AG10803 (cell line): ENCODE measurements at regions not wholly inside any gene's neighbourhood (a gene's known extent, or its start where the extent isn't known, plus 50 kb on each side); places are given as distances from the start of the nearest gene placed in this dataset.

Experiments
- DNase-seq: peaks from one replicate; pipeline ENCODE4 v3.0.0; 2010; ENCODE audit warnings: low read depth
- H3K4me3 ChIP-seq: 2 replicates; pipeline ENCODE4 v1.5.1; 2011; ENCODE audit warnings: mild to moderate bottlenecking, low read length, control low read depth
- TF ChIP-seq, protein P1 (sequence below): conservative IDR thresholded peaks from 2 replicates; pipeline ENCODE4 v1.5.1; 2011; ENCODE audit warnings: mild to moderate bottlenecking, low read length, control low read depth, inconsistent platforms

DNA sequence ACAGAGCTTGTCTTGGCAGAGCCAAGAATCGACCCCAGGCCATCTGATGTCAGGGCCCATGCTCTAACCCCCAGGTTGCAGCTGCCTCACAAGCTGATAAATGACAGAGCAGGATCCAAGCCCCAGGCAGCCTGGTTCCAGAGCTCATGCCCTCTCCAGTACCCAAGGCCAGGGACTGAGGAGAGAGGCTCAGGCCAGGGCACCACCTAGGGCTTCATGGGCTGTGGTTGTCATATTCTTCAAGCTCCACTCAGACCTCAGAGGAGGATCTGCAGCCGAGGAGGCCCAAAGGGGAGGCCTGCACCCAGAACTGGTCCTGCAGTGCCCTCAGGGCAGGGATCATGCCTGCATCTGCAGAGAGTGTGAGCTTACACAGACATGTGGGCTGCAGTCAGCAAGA lies 301.1 kb downstream of the MATN1 start:
- no peak overlapping the region for H3K4me3 ChIP-seq
- TF ChIP-seq, protein P1, sequence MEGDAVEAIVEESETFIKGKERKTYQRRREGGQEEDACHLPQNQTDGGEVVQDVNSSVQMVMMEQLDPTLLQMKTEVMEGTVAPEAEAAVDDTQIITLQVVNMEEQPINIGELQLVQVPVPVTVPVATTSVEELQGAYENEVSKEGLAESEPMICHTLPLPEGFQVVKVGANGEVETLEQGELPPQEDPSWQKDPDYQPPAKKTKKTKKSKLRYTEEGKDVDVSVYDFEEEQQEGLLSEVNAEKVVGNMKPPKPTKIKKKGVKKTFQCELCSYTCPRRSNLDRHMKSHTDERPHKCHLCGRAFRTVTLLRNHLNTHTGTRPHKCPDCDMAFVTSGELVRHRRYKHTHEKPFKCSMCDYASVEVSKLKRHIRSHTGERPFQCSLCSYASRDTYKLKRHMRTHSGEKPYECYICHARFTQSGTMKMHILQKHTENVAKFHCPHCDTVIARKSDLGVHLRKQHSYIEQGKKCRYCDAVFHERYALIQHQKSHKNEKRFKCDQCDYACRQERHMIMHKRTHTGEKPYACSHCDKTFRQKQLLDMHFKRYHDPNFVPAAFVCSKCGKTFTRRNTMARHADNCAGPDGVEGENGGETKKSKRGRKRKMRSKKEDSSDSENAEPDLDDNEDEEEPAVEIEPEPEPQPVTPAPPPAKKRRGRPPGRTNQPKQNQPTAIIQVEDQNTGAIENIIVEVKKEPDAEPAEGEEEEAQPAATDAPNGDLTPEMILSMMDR, result no peak
- DNase-seq, result no peak

DNA sequence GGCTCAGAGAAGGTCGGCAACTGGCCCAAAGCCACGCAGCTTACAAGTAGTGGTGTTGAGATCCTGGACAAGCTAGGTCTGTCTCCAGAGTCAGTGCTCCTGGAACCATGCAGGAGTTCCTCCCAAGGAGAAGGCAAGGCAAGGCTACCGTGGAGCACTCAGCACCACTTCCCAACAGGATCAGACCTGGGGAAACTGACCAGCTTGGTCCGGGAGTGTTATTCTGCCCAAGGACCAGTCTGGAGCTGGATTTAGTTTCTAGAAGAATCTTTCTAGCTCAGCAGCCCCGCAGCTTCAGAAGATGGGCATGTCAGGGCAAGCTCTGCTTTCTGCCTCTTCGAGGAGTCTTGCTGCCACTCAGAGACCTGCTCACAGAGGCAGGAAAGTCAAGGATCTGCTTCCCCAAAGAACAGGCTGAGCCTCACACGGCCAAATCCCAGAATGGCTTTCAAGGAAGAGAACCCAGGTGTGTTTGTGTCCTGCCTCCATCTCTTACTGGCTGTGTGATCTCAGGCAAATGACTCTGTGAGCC lies 302.8 kb downstream of the MATN1 start:
- H3K4me3 ChIP-seq, result no peak overlapping the region
- TF ChIP-seq, protein P1, result no peak
- no peak for DNase-seq

DNA sequence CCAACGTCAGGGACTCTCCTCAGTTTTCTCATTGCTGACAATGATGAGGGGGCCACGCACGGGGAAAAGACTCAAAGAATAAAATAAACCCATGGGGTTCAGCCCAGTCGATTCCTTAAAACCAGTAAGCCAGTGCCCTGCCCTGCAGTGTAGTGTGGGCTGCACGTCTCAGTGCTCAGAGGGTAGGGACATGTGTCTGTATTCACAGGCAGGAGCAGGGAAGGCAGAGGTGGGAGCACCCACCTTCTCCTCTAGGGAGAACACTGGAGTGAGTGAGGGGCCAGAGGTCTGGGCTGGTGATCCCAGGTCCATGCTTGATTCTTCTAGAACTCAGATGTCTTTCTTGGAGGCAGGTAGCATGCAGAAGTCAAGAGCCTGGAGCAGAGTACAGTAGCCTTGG lies 303.6 kb downstream of the MATN1 start:
- TF ChIP-seq, protein P1, result no peak
- DNase-seq, result no peak
- H3K4me3 ChIP-seq, result no peak overlapping the region

DNA sequence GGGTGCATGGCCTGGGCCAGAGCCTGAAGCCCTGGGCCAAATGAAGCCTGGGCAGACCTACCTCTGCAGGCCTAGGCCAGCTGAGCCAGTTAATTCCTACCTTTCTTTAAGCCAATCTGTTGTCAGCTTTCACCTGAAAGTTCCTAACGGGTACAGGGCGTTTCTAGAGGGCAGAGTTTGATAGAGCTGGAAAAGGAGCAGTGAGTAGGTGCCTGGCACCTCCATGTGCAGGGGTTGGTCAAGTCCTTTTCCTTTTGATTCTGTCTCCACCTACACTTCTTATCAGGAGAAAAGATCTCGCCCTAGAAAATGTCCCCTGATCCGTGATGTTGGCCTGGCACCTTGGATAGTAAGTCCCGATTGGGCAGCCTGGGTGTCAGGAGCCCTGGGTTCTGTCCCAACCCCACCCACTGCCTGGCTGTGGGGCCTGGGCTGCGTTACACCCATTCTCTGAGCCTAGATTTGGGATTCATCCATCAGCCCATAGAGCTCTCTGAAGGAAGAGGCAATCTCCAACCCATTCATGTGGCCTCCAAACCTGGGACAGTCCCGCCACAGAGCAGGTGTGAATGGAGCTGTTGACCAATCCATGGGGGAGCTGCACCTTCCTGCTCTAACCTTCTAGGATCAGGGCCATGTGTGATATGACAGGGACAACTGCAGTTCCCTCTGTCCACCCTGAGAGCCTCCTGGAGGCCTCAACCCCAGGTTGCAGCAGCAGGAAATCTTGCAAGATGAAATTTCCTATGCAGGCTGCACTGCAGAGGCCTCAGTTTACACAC lies 304.3 kb downstream of the MATN1 start:
- no peak for DNase-seq
- TF ChIP-seq, protein P1, result no peak
- no peak overlapping the region for H3K4me3 ChIP-seq

DNA sequence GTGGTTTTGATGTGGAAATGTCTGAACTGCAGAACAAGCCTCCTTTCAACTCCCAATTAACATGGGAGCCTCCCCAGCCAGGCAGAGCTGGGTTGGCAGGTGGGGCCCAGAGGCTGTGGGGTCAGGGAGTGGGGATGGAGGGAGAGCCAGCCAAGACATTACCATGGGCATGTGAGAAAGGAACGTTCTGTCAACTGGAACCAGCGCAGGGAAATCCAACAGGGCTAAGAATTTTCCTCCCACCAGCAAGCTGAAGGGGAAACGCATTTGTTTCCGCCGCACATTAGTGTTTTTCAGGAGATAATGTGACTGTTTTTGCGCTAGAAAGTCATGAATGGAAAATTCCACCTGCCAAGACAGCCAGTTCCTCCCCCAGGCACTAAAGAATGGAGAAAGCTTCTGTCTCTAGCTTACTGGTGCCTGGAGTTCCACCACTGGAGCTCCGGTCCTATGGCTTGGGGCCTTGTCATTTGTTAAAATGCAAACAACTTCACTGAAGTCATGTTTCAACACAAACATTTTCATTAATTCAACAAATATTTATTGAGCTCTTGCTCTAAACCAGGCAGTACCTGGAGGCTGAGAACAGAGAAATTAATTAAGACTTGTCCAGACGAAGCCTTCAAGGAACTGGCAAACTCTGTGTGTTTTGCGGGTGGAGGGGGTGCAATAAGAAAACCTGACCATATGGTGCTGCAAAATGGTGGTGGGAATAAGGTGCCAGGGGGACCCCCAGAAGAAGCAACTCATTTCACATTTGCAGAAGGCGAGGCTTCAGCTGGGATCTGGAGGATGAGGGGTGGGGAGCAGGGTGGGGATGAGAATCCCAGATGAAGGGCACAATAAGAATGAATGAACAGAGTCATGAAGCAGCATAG lies 305.1 kb downstream of the MATN1 start:
- no peak overlapping the region for H3K4me3 ChIP-seq
- DNase-seq, result no peak
- TF ChIP-seq, protein P1, result no peak

DNA sequence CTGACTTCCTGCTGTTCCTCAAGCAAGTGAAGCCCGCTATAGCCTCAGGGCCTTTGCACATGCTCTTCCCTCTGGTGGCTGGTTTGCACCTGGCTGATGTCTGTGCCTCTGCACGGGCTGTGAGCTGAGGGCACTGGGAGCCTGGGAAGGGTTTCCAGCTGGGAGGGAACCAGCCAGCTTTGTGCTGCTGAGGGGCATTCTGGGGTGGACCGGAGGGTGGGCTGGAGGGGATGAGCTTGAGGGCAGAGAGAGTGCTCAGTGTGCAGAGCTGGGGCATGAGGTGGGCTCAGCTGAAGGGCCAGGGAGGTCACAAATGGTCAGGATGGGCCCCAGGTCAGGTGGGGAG lies 305.7 kb downstream of the MATN1 start:
- DNase-seq, result no peak
- TF ChIP-seq, protein P1, result no peak
- H3K4me3 ChIP-seq, result no peak overlapping the region
